Thoracic aorta (tissue), 2 donors: ENCODE measurements at regions not wholly inside any gene's neighbourhood (a gene's known extent, or its start where the extent isn't known, plus 50 kb on each side); places are given as distances from the start of the nearest gene placed in this dataset.

Experiments
- ATAC-seq: fragments of 150-250 bp; one replicate; pipeline ENCODE4 v1.8.0; 2017; ENCODE audit warnings: low read depth; ENCODE audit not compliant: insufficient number of reproducible peaks, low FRiP score
- DNase-seq: peaks from one replicate; pipeline ENCODE4 v3.0.0-alpha.2; 2020; ENCODE audit warnings: low spot score
- H3K27ac ChIP-seq, 2 donors: fragments of 200-600 bp; sonication (generic); 1 replicate in 1 of 2; 2 replicates in 1 of 2; pipeline ENCODE4 v1.5.1; 2016; ENCODE audit warnings: mild to moderate bottlenecking in 2 of 2, moderate library complexity in 2 of 2
- H3K27me3 ChIP-seq: fragments of 200-600 bp; sonication (generic); replicated peaks from 2 replicates; pipeline ENCODE4 v1.6.0; 2016; ENCODE audit warnings: mild to moderate bottlenecking; ENCODE audit not compliant: insufficient read depth
- H3K36me3 ChIP-seq: fragments of 200-600 bp; sonication (generic); one replicate; pipeline ENCODE4 v1.5.1; 2016
- H3K4me1 ChIP-seq, 2 donors: fragments of 200-600 bp; sonication (generic); 1 replicate in 1 of 2; 2 replicates in 1 of 2; pipeline versions ENCODE4 v1.5.1 to v1.6.0; 2016; ENCODE audit warnings: low read depth in 2 of 2, mild to moderate bottlenecking in 1 of 2; ENCODE audit not compliant: control insufficient read depth in 1 of 2
- H3K4me3 ChIP-seq: fragments of 200-600 bp; sonication (generic); 2 replicates; pipeline ENCODE4 v1.5.1; 2016; ENCODE audit warnings: mild to moderate bottlenecking
- H3K9me3 ChIP-seq: fragments of 200-600 bp; sonication (generic); 2 replicates; pipeline ENCODE4 v1.5.1; 2016
- TF ChIP-seq, protein P1 (sequence below): fragments of 200-600 bp; sonication (generic); IDR thresholded peaks from one replicate; pipeline ENCODE4 v1.5.1; 2019; ENCODE audit warnings: antibody characterized with exemption

DNA sequence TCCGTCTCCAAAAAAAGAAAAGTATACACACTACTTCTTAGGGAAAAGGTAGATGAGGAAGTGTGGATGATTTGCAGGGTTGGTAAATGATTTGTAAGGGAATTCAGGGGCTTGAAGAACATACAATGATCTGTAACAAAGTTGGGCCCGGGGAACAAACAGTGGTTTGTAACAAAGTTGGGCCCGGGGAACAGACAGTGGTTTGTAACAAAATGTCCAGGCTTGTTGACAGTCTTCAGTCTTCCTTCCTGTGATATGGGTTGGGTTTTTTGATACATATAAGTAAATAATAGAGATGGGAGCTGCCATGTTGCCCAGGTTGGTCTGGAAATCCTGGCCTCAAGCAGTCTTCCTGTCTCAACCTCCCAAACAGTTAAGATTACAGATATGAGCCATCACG is 83.3 kb upstream of the UXS1 start:
- H3K27ac ChIP-seq, result no peak overlapping the region
- DNase-seq, result no peak
- H3K4me1 ChIP-seq, result no peaks in the 10 kb centered on the region
- ATAC-seq, result no peak
- no peaks in the 10 kb centered on the region for H3K9me3 ChIP-seq
- no peak overlapping the region for H3K4me3 ChIP-seq
- H3K27me3 ChIP-seq, result no peaks in the 10 kb centered on the region
- TF ChIP-seq, protein P1, sequence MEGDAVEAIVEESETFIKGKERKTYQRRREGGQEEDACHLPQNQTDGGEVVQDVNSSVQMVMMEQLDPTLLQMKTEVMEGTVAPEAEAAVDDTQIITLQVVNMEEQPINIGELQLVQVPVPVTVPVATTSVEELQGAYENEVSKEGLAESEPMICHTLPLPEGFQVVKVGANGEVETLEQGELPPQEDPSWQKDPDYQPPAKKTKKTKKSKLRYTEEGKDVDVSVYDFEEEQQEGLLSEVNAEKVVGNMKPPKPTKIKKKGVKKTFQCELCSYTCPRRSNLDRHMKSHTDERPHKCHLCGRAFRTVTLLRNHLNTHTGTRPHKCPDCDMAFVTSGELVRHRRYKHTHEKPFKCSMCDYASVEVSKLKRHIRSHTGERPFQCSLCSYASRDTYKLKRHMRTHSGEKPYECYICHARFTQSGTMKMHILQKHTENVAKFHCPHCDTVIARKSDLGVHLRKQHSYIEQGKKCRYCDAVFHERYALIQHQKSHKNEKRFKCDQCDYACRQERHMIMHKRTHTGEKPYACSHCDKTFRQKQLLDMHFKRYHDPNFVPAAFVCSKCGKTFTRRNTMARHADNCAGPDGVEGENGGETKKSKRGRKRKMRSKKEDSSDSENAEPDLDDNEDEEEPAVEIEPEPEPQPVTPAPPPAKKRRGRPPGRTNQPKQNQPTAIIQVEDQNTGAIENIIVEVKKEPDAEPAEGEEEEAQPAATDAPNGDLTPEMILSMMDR, result no peak
- no peaks in the 10 kb centered on the region for H3K36me3 ChIP-seq

DNA sequence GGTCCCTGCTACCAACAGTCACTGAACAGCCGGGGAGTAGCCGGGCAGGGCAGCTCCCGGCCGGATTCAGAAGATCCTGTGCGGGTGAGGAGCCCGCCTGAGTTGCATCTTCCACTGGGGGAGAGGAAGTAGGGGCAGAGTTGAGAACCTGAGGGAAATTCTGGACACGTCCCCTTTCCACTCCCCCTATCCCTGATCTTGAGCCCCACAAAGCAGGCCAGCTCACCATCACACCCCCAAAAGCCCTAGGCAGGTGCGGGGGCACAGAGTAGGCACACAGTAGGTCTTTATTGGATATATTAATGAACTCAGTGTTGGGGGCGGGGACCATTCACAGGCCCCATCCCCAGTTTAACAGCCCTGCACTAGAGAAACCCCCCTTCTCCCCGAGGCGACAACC is 81.9 kb upstream of the UXS1 start:
- H3K4me3 ChIP-seq, result no peak overlapping the region
- ATAC-seq (no peak), DNase-seq (no peak)
- peaks cover 0 to 2% of the 10 kb centered on the region in 2 donors for H3K4me1 ChIP-seq
- no peaks in the 10 kb centered on the region for H3K36me3 ChIP-seq
- H3K27me3 ChIP-seq, result no peaks in the 10 kb centered on the region
- H3K9me3 ChIP-seq, result no peaks in the 10 kb centered on the region
- no peak overlapping the region for H3K27ac ChIP-seq
- TF ChIP-seq, protein P1, result no peak

DNA sequence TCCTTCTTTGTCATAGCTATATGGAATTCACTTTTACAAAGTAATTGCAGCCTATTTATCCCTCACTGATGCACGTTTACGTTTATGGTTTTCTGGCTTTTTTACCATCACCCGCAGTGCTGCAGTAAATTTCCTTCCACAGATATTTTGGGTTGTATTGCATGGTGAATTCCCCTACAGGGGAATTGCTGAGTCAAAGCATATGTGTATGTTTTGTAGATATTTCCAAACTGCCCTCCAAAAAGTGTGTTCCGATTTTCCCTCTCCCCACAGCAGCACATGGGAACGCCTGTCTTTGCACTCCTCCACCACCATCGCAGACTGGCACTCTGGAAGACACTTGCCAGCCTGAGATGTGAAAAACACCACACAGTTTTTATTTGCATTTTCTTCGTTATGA is 80.6 kb upstream of the UXS1 start:
- Histone ChIP-seq H3K9me3 (no peaks in the 10 kb centered on the region), H3K27me3 (no peaks in the 10 kb centered on the region), H3K27ac (no peak overlapping the region), H3K4me3 (no peak overlapping the region), H3K36me3 (no peaks in the 10 kb centered on the region), H3K4me1 (peaks cover 0 to 15% of the 10 kb centered on the region in 2 donors)
- ATAC-seq, result no peak
- DNase-seq, result no peak
- TF ChIP-seq, protein P1, result no peak

DNA sequence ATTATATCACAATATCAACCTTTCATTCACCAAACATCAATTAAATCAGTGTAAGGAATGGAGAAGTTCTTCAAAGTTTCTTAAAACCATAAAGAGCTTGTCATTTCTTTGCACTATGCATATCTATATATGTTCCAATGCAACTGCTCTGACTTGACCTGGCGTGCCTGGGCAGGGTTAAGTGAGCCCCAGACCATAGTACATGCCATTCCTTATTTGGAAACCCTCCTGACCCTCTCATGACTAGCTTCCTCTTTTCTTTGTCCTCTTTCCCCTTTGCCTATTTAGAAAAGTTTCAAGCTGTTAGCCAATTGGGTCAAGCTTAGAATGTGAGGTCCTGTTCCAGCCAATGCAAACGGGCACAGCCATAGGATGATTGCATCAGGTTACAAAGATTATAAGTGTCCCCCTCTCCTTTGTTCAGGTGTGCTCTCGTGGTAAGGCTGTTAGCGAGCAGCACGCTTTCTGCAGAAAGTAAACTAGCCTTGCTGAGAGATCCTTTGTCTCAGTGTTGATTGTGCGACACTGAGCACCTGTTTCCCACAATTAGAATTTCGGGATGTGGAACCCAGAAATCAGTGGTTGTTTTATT is 78.2 kb upstream of the UXS1 start:
- Histone ChIP-seq H3K27me3 (no peaks in the 10 kb centered on the region), H3K9me3 (no peaks in the 10 kb centered on the region), H3K4me3 (no peak overlapping the region), H3K27ac (no peak overlapping the region), H3K36me3 (no peaks in the 10 kb centered on the region), H3K4me1 (peaks cover 0 to 17% of the 10 kb centered on the region in 2 donors)
- TF ChIP-seq, protein P1, result no peak
- ATAC-seq (no peak), DNase-seq (no peak)

DNA sequence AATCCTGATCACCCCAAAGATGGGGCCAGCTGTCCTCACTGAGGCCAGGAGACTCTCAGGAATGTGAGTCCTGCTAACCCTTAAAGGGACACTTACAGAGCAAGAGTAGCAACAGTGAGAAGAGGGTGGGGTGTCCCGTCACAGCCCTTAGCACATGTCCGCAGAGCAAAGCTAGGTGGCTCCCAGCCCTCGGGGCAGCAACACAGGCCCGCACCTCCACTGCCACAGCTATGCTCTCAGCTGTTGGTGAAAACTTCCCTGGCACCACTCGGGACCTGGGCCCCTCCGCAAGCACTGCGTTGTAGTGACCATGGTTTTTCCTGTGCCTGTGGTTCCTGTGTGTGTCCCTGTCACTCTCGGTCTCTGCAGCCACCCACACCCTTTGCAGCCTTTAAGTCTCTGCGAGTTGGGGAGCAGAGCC is 76.4 kb upstream of the UXS1 start:
- TF ChIP-seq, protein P1, result no peak
- Histone ChIP-seq H3K27me3 (no peaks in the 10 kb centered on the region), H3K9me3 (no peaks in the 10 kb centered on the region), H3K27ac (no peak overlapping the region), H3K36me3 (no peaks in the 10 kb centered on the region), H3K4me3 (peak overlapping the region; percentile 57), H3K4me1 (peaks cover 0 to 17% of the 10 kb centered on the region in 2 donors)
- ATAC-seq (no peak), DNase-seq (no peak)
